Hepatocyte (in vitro differentiated cells): ENCODE measurements at regions not wholly inside any gene's neighbourhood (a gene's known extent, or its start where the extent isn't known, plus 50 kb on each side); places are given as distances from the start of the nearest gene placed in this dataset.

Experiments used
- CTCF ChIP-seq: fragments of 200-600 bp; sonication (generic); IDR thresholded peaks from 2 replicates; pipeline ENCODE4 v1.5.1; 2016; ENCODE audit warnings: antibody characterized with exemption, mild to moderate bottlenecking; ENCODE audit not compliant: poor library complexity
- EZH2phosphoT487 ChIP-seq: fragments of 200-600 bp; sonication (generic); IDR thresholded peaks from one replicate; pipeline ENCODE4 v1.6.1; 2018; ENCODE audit warnings: antibody characterized with exemption, mild to moderate bottlenecking, low read depth, moderate library complexity; ENCODE audit not compliant: unreplicated experiment, severe bottlenecking

- no peak for TF ChIP-seq CTCF
- TF ChIP-seq EZH2phosphoT487: no peak
These were observed 357.4 kb downstream of the GLRX3 start for GRCh38 chr10:130493446-130494145.
